ACC112 (cell line): ENCODE measurements at regions not wholly inside any gene's neighbourhood (a gene's known extent, or its start where the extent isn't known, plus 50 kb on each side); places are given as distances from the start of the nearest gene placed in this dataset.

Experiments used
- H2AFZ ChIP-seq: fragments of 200-600 bp; sonication (generic); one replicate; pipeline ENCODE4 v1.6.0; 2017; ENCODE audit warnings: antibody characterized with exemption, low read length; ENCODE audit not compliant: unreplicated experiment
- H3K27ac ChIP-seq: fragments of 200-600 bp; sonication (generic); 2 replicates; pipeline ENCODE4 v1.5.1; 2014; ENCODE audit warnings: low read depth, mild to moderate bottlenecking, antibody characterized with exemption, low read length, moderate library complexity
- H3K27me3 ChIP-seq: fragments of 200-600 bp; sonication (generic); 2 replicates; pipeline ENCODE4 v1.6.1; 2014; ENCODE audit warnings: mild to moderate bottlenecking, antibody characterized with exemption, low read length, moderate library complexity, mixed read lengths; ENCODE audit not compliant: insufficient read depth
- H3K36me3 ChIP-seq: fragments of 200-600 bp; sonication (generic); 2 replicates; pipeline ENCODE4 v1.6.1; 2016; ENCODE audit warnings: mild to moderate bottlenecking, antibody characterized with exemption, low read length, moderate library complexity, mixed read lengths; ENCODE audit not compliant: insufficient read depth
- H3K4me1 ChIP-seq: fragments of 200-600 bp; sonication (generic); one replicate; pipeline ENCODE4 v1.6.1; 2016; ENCODE audit warnings: low read length, mixed read lengths; ENCODE audit not compliant: insufficient read depth, unreplicated experiment, control insufficient read depth
- H3K4me3 ChIP-seq: fragments of 200-600 bp; sonication (generic); 2 replicates; pipeline ENCODE4 v1.5.1; 2014; ENCODE audit warnings: mild to moderate bottlenecking, low read depth, low read length
- H3K79me2 ChIP-seq: fragments of 200-600 bp; sonication (generic); one replicate; pipeline ENCODE4 v1.6.0; 2016; ENCODE audit warnings: low read length; ENCODE audit not compliant: control insufficient read depth, unreplicated experiment, insufficient read depth

GRCh38 chr20:57860576-57860975 lies 150.8 kb upstream of the PMEPA1 start:
- no peaks in the 10 kb centered on the region for H3K4me1 ChIP-seq
- no peak overlapping the region for H3K4me3 ChIP-seq
- no peak overlapping the region for H2AFZ ChIP-seq
- peaks cover 20% of the 10 kb centered on the region for H3K27me3 ChIP-seq
- no peak overlapping the region for H3K27ac ChIP-seq
- no peaks in the 10 kb centered on the region for H3K79me2 ChIP-seq
- no peaks in the 10 kb centered on the region for H3K36me3 ChIP-seq

- Histone ChIP-seq H2AFZ (no peak overlapping the region), H3K27me3 (peaks cover 21% of the 10 kb centered on the region), H3K4me3 (no peak overlapping the region), H3K79me2 (no peaks in the 10 kb centered on the region), H3K4me1 (no peaks in the 10 kb centered on the region), H3K36me3 (no peaks in the 10 kb centered on the region), H3K27ac (no peak overlapping the region)
Observed at GRCh38 chr20:57857969-57858368, 148.2 kb upstream of the PMEPA1 start.

GRCh38 chr20:57857118-57857517 lies 147.3 kb upstream of the PMEPA1 start:
- no peaks in the 10 kb centered on the region for H3K79me2 ChIP-seq
- no peak overlapping the region for H3K27ac ChIP-seq
- peaks cover 23% of the 10 kb centered on the region for H3K27me3 ChIP-seq
- no peak overlapping the region for H3K4me3 ChIP-seq
- no peaks in the 10 kb centered on the region for H3K4me1 ChIP-seq
- H3K36me3 ChIP-seq: no peaks in the 10 kb centered on the region
- no peak overlapping the region for H2AFZ ChIP-seq

GRCh38 chr20:57856658-57857057 lies 146.8 kb upstream of the PMEPA1 start:
- no peak overlapping the region for H3K4me3 ChIP-seq
- H3K4me1 ChIP-seq: no peaks in the 10 kb centered on the region
- H3K36me3 ChIP-seq: no peaks in the 10 kb centered on the region
- H3K79me2 ChIP-seq: no peaks in the 10 kb centered on the region
- H3K27ac ChIP-seq: no peak overlapping the region
- no peak overlapping the region for H2AFZ ChIP-seq
- peaks cover 25% of the 10 kb centered on the region for H3K27me3 ChIP-seq

- Histone ChIP-seq H3K27me3 (peaks cover 35% of the 10 kb centered on the region), H3K4me3 (no peak overlapping the region), H2AFZ (no peak overlapping the region), H3K27ac (no peak overlapping the region), H3K36me3 (no peaks in the 10 kb centered on the region), H3K79me2 (no peaks in the 10 kb centered on the region), H3K4me1 (no peaks in the 10 kb centered on the region)
Observed at GRCh38 chr20:57851796-57852195, 142.0 kb upstream of the PMEPA1 start.

- Histone ChIP-seq H3K27ac (no peak overlapping the region), H3K27me3 (peaks cover 35% of the 10 kb centered on the region), H3K4me3 (no peak overlapping the region)
Observed at GRCh38 chr20:57851025-57851682, 141.3 kb upstream of the PMEPA1 start.

GRCh38 chr20:57849521-57850215 lies 139.9 kb upstream of the PMEPA1 start:
- Histone ChIP-seq H3K36me3 (no peaks in the 10 kb centered on the region), H3K4me3 (no peak overlapping the region), H3K4me1 (no peaks in the 10 kb centered on the region), H3K27ac (no peak overlapping the region), H3K79me2 (no peaks in the 10 kb centered on the region), H2AFZ (no peak overlapping the region), H3K27me3 (peaks cover 35% of the 10 kb centered on the region)

More at GRCh38 chr20:57851025-57851682, 141.3 kb upstream of the PMEPA1 start:
- Histone ChIP-seq H3K79me2 (no peaks in the 10 kb centered on the region), H3K4me1 (no peaks in the 10 kb centered on the region), H2AFZ (no peak overlapping the region), H3K36me3 (no peaks in the 10 kb centered on the region)

- Histone ChIP-seq H3K79me2 (no peaks in the 10 kb centered on the region), H2AFZ (no peak overlapping the region), H3K27ac (no peak overlapping the region), H3K27me3 (peaks cover 32% of the 10 kb centered on the region), H3K36me3 (no peaks in the 10 kb centered on the region), H3K4me3 (no peak overlapping the region), H3K4me1 (no peaks in the 10 kb centered on the region)
Observed at GRCh38 chr20:57849121-57849520, 139.3 kb upstream of the PMEPA1 start.

- H2AFZ ChIP-seq: no peak overlapping the region
- no peaks in the 10 kb centered on the region for H3K36me3 ChIP-seq
- peaks cover 26% of the 10 kb centered on the region for H3K27me3 ChIP-seq
- H3K4me3 ChIP-seq: no peak overlapping the region
- H3K4me1 ChIP-seq: no peaks in the 10 kb centered on the region
- H3K79me2 ChIP-seq: no peaks in the 10 kb centered on the region
- H3K27ac ChIP-seq: no peak overlapping the region
Observed at GRCh38 chr20:57848282-57848681, 138.5 kb upstream of the PMEPA1 start.

GRCh38 chr20:57847104-57847503 lies 137.3 kb upstream of the PMEPA1 start:
- Histone ChIP-seq H2AFZ (no peak overlapping the region), H3K4me3 (no peak overlapping the region), H3K4me1 (no peaks in the 10 kb centered on the region), H3K79me2 (no peaks in the 10 kb centered on the region), H3K27me3 (peaks cover 22% of the 10 kb centered on the region), H3K36me3 (no peaks in the 10 kb centered on the region), H3K27ac (no peak overlapping the region)
